GM12874 (cell line): ENCODE measurements at regions not wholly inside any gene's neighbourhood (a gene's known extent, or its start where the extent isn't known, plus 50 kb on each side); places are given as distances from the start of the nearest gene placed in this dataset.

Experiments
- TF ChIP-seq, protein P1 (sequence below): IDR thresholded peaks from 2 replicates; pipeline ENCODE4 v1.5.1; 2011; ENCODE audit warnings: low read depth, mild to moderate bottlenecking, control low read depth, low read length, moderate library complexity; ENCODE audit not compliant: insufficient read depth

GRCh38 chr15:36335659-36336058, 243.8 kb upstream of the CDIN1 start:
- TF ChIP-seq, protein P1, sequence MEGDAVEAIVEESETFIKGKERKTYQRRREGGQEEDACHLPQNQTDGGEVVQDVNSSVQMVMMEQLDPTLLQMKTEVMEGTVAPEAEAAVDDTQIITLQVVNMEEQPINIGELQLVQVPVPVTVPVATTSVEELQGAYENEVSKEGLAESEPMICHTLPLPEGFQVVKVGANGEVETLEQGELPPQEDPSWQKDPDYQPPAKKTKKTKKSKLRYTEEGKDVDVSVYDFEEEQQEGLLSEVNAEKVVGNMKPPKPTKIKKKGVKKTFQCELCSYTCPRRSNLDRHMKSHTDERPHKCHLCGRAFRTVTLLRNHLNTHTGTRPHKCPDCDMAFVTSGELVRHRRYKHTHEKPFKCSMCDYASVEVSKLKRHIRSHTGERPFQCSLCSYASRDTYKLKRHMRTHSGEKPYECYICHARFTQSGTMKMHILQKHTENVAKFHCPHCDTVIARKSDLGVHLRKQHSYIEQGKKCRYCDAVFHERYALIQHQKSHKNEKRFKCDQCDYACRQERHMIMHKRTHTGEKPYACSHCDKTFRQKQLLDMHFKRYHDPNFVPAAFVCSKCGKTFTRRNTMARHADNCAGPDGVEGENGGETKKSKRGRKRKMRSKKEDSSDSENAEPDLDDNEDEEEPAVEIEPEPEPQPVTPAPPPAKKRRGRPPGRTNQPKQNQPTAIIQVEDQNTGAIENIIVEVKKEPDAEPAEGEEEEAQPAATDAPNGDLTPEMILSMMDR = no peak

DNA sequence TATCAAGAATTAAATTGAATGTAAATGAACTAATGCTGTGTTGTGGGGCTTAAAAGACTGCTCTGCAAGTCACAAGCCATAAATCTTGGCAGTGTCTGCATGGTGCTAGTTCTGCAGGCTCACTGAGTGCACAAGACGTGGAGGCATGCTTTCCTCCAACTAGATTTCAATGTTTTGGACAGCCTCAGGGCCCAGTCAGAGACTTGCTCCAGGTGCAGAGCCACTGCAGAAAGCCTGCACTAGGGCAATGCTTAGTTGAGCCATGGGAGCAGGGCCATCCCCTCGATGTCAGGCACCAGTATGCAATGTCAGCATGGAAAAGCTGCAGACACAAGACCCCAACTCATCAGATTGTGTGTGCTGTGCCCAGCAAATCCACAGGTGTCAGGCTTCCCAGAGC, 234.5 kb upstream of the CDIN1 start:
- TF ChIP-seq, protein P1 = no peak

DNA sequence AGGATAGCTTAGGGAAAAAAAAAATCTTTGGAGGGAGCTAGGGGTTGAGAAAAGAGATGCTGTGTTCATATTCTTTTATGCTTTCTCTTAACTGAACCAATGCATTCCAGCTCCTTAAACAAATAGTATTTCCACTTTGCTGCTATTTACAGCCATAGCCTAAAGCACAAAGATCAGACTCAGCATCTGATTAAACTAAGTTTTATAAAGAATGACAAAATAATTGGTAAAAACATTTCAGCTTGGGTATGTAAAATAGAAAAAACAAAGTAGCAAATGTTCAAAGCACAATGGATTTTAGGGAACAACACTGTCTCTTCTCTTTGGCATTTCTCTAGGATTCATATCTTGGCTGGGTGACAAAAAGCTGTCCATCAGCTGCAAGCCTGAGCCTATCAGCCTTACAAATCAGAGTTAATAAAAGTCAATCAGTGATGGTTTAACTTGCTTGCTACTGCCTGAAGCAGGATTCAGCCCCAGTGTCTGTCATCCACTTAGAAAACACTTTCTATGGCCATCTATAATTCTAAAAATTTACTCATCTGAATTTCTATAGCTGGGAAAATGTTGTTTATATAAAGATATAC, 232.1 kb upstream of the CDIN1 start:
- TF ChIP-seq, protein P1 = no peak

- TF ChIP-seq, protein P1 = no peak
Measured at GRCh38 chr15:36356466-36356865, 223.0 kb upstream of the CDIN1 start.

DNA sequence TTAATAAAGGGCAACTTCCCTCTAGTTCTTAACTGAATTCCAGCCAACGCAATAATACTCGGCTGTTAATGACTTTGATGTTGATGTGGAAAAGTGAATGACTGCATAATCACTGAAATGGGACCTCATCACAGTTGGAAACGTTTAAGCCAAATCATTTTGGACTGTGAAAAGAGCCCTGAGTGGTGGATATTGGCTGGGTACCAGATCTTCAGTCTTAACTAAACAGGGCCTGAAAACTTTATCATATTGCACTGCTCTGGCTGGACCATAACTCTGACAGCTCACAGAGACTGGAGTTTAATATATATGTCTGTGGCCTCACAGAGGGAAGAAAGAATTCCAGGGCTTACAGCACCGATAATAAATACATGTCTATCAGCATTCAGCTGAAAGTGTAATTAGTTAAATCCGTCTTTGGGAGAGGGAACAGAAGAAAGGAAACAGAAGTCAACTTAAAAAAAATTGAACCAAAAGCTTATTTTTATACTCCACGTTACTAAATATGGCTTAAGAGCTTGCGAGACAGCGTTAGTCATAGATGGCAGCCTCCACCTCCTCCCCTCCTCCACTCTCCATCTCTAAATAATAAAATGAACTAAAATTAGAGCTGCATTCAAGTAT, 222.3 kb upstream of the CDIN1 start:
- TF ChIP-seq, protein P1 = no peak

GRCh38 chr15:36358094-36358493, 221.3 kb upstream of the CDIN1 start:
- TF ChIP-seq, protein P1 = no peak

DNA sequence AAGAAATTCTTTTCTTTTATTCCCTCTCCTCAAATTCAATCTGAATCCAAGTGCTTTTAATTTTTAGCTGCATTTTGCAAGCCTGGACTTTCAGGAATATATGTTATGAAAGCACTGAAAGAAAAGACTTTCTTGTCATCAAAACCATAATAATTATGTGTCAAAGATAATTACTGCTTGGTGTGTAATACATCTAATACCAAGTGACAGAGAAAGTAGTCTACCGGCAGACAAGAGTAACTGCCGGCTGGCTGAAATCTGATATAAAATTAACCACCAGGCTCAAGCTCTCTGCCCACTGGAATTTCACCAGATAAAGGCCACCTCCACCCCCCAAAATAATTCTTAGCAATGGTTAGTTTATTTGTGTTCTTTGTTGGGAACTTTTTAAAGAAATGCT, 220.9 kb upstream of the CDIN1 start:
- TF ChIP-seq, protein P1 = no peak
